ENCODE measurements at regions not wholly inside any gene's neighbourhood (a gene's known extent, or its start where the extent isn't known, plus 50 kb on each side); places are given as distances from the start of the nearest gene placed in this dataset.

GRCh38 chr6:163814494-163815364, 400.2 kb downstream of the QKI start:
- Histone ChIP-seq H3K27me3 (ENCODE audit: control insufficient read depth, low read length) (no peaks in the 10 kb centered on the region), H3K79me2 (ENCODE audit: control insufficient read depth, low read length) (no peaks in the 10 kb centered on the region), H3K4me2 (ENCODE audit: low read length) (peak overlapping the region; percentile 34), H3K9me2 (replicated peaks; ENCODE audit: control insufficient read depth, low read length) (no peaks in the 10 kb centered on the region), H3F3A (ENCODE audit: control insufficient read depth, insufficient read depth) (no peaks in the 10 kb centered on the region), H3K36me3 (ENCODE audit: control insufficient read depth, low read length) (no peaks in the 10 kb centered on the region), H3K27ac (ENCODE audit: low read depth, low read length) (no peak overlapping the region), H3K4me3 (ENCODE audit: low read length) (no peak overlapping the region), H3K9me3 (ENCODE audit: control insufficient read depth, insufficient read depth, low read length) (no peaks in the 10 kb centered on the region), H3K4me1 (ENCODE audit: control insufficient read depth, low read length) (peaks cover 16% of the 10 kb centered on the region), H4K20me1 (ENCODE audit: control insufficient read depth, insufficient read depth, low read depth, low read length) (no peaks in the 10 kb centered on the region)
- no peak for TF ChIP-seq EZH2phosphoT487 (IDR thresholded peaks at IDR 0.05; ENCODE audit: borderline replicate concordance, low read length)
- TF ChIP-seq, protein P1, sequence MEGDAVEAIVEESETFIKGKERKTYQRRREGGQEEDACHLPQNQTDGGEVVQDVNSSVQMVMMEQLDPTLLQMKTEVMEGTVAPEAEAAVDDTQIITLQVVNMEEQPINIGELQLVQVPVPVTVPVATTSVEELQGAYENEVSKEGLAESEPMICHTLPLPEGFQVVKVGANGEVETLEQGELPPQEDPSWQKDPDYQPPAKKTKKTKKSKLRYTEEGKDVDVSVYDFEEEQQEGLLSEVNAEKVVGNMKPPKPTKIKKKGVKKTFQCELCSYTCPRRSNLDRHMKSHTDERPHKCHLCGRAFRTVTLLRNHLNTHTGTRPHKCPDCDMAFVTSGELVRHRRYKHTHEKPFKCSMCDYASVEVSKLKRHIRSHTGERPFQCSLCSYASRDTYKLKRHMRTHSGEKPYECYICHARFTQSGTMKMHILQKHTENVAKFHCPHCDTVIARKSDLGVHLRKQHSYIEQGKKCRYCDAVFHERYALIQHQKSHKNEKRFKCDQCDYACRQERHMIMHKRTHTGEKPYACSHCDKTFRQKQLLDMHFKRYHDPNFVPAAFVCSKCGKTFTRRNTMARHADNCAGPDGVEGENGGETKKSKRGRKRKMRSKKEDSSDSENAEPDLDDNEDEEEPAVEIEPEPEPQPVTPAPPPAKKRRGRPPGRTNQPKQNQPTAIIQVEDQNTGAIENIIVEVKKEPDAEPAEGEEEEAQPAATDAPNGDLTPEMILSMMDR (IDR thresholded peaks at IDR 0.05; ENCODE audit: low read depth, low read length, poor library complexity, severe bottlenecking) = no peak

GRCh38 chr6:163813979-163814493, 399.5 kb downstream of the QKI start:
- H3K4me3 ChIP-seq (ENCODE audit: low read length) = no peak overlapping the region
- H3K79me2 ChIP-seq (ENCODE audit: control insufficient read depth, low read length) = no peaks in the 10 kb centered on the region
- H4K20me1 ChIP-seq (ENCODE audit: control insufficient read depth, insufficient read depth, low read depth, low read length) = no peaks in the 10 kb centered on the region
- peaks cover 16% of the 10 kb centered on the region for H3K4me1 ChIP-seq (ENCODE audit: control insufficient read depth, low read length)
- H3K4me2 ChIP-seq (ENCODE audit: low read length) = peak overlapping the region; percentile 34; the same call in 1 of the 2 replicates
- H3F3A ChIP-seq (ENCODE audit: control insufficient read depth, insufficient read depth) = no peaks in the 10 kb centered on the region
- H3K9me3 ChIP-seq (ENCODE audit: control insufficient read depth, insufficient read depth, low read length) = no peaks in the 10 kb centered on the region
- H3K36me3 ChIP-seq (ENCODE audit: control insufficient read depth, low read length) = no peaks in the 10 kb centered on the region
- H3K9me2 ChIP-seq (replicated peaks; ENCODE audit: control insufficient read depth, low read length) = no peaks in the 10 kb centered on the region
- H3K27ac ChIP-seq (ENCODE audit: low read depth, low read length) = no peak overlapping the region
- TF ChIP-seq, protein P1 (IDR thresholded peaks at IDR 0.05; ENCODE audit: low read depth, low read length, poor library complexity, severe bottlenecking) = no peak
- TF ChIP-seq EZH2phosphoT487 (IDR thresholded peaks at IDR 0.05; ENCODE audit: borderline replicate concordance, low read length) = no peak
- no peaks in the 10 kb centered on the region for H3K27me3 ChIP-seq (ENCODE audit: control insufficient read depth, low read length)

DNA sequence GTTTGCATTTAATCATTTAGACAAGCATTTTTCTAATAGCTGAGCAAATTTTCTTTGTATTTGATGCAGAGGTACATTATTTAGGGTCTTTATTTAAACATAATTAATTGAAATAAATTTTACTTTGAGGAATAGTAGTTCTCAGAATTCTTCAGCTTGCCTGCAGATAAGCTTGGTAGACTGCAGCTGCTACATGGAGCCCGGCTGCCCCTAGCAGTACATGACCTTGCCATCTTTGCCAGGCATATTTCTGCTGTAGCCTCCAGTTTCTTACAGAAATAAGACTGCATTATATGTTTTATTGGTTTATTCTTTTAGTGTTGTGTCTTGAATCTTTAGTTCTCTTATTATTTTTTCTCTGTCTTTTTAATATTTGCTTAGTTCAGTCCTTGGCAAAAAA, 396.8 kb downstream of the QKI start:
- Histone ChIP-seq H3K4me2 (ENCODE audit: low read length) (no peak overlapping the region), H3K79me2 (ENCODE audit: control insufficient read depth, low read length) (no peaks in the 10 kb centered on the region), H3K27ac (ENCODE audit: low read depth, low read length) (no peak overlapping the region), H3K9me3 (ENCODE audit: control insufficient read depth, insufficient read depth, low read length) (no peaks in the 10 kb centered on the region), H4K20me1 (ENCODE audit: control insufficient read depth, insufficient read depth, low read depth, low read length) (no peaks in the 10 kb centered on the region), H3K9me2 (replicated peaks; ENCODE audit: control insufficient read depth, low read length) (no peaks in the 10 kb centered on the region), H3K36me3 (ENCODE audit: control insufficient read depth, low read length) (no peaks in the 10 kb centered on the region), H3K27me3 (ENCODE audit: control insufficient read depth, low read length) (no peaks in the 10 kb centered on the region), H3F3A (ENCODE audit: control insufficient read depth, insufficient read depth) (no peaks in the 10 kb centered on the region), H3K4me3 (ENCODE audit: low read length) (no peak overlapping the region), H3K4me1 (ENCODE audit: control insufficient read depth, low read length) (peaks cover 16% of the 10 kb centered on the region)
- TF ChIP-seq, protein P1 (IDR thresholded peaks at IDR 0.05; ENCODE audit: low read depth, low read length, poor library complexity, severe bottlenecking) = no peak
- no peak for TF ChIP-seq EZH2phosphoT487 (IDR thresholded peaks at IDR 0.05; ENCODE audit: borderline replicate concordance, low read length)
